Neural progenitor cell (in vitro differentiated cells): ENCODE measurements at regions not wholly inside any gene's neighbourhood (a gene's known extent, or its start where the extent isn't known, plus 50 kb on each side); places are given as distances from the start of the nearest gene placed in this dataset.

Experiments
- DNase-seq: peaks from one replicate; pipeline ENCODE4 v3.0.0-alpha.2; 2016; ENCODE audit warnings: low spot score
- H2AFZ ChIP-seq: fragments of 200-600 bp; sonication (generic); replicated peaks from 2 replicates; pipeline ENCODE4 v1.6.1; 2016; ENCODE audit warnings: antibody characterized with exemption
- H3F3A ChIP-seq: fragments of 200-600 bp; sonication (generic); 2 replicates; pipeline ENCODE4 v1.6.1; 2016; ENCODE audit warnings: antibody characterized with exemption, low read depth
- H3K27ac ChIP-seq: fragments of 200-600 bp; sonication (generic); 2 replicates; pipeline ENCODE4 v1.5.1; 2016; ENCODE audit warnings: mild to moderate bottlenecking
- H3K27me3 ChIP-seq: fragments of 200-600 bp; sonication (generic); 2 replicates; pipeline ENCODE4 v1.6.1; 2016; ENCODE audit warnings: mild to moderate bottlenecking, moderate library complexity
- H3K36me3 ChIP-seq: fragments of 200-600 bp; sonication (generic); 2 replicates; pipeline ENCODE4 v1.5.1; 2016
- H3K4me1 ChIP-seq: fragments of 200-600 bp; sonication (generic); 2 replicates; pipeline ENCODE4 v1.6.1; 2016; ENCODE audit warnings: mixed run types
- H3K4me2 ChIP-seq: fragments of 200-600 bp; sonication (generic); 2 replicates; pipeline ENCODE4 v1.6.1; 2016
- H3K4me3 ChIP-seq: fragments of 200-600 bp; sonication (generic); 2 replicates; pipeline ENCODE4 v1.5.1; 2016
- H3K79me2 ChIP-seq: fragments of 200-600 bp; sonication (generic); 2 replicates; pipeline ENCODE4 v1.6.1; 2016; ENCODE audit warnings: low read depth
- H3K9ac ChIP-seq: fragments of 200-600 bp; sonication (generic); 2 replicates; pipeline ENCODE4 v1.6.1; 2016
- H3K9me3 ChIP-seq: fragments of 200-600 bp; sonication (generic); 2 replicates; pipeline ENCODE4 v1.5.1; 2016; ENCODE audit warnings: low read depth
- H4K20me1 ChIP-seq: fragments of 200-600 bp; sonication (generic); 2 replicates; pipeline ENCODE4 v1.6.1; 2016; ENCODE audit warnings: low read depth
- H3K27ac Mint-ChIP-seq: 3 replicates; pipeline ENCODE4 v1.8.0; 2021; ENCODE audit warnings: mixed read lengths
- H3K27me3 Mint-ChIP-seq: 2 replicates; pipeline ENCODE4 v1.8.0; 2022; ENCODE audit warnings: low read depth, mild to moderate bottlenecking, inconsistent platforms, moderate library complexity, mixed read lengths; ENCODE audit not compliant: insufficient read depth
- H3K36me3 Mint-ChIP-seq: 3 replicates; pipeline ENCODE4 v1.8.0; 2021; ENCODE audit warnings: mixed read lengths
- H3K4me1 Mint-ChIP-seq: 3 replicates; pipeline ENCODE4 v1.8.0; 2021; ENCODE audit warnings: mixed read lengths
- H3K4me3 Mint-ChIP-seq: 3 replicates; pipeline ENCODE4 v1.8.0; 2021; ENCODE audit warnings: mild to moderate bottlenecking, moderate library complexity, mixed read lengths
- H3K9me3 Mint-ChIP-seq: 3 replicates; pipeline ENCODE4 v1.8.0; 2020; ENCODE audit warnings: mixed read lengths
- CTCF ChIP-seq: fragments of 200-600 bp; sonication (generic); IDR thresholded peaks from 2 replicates; pipeline ENCODE4 v1.5.1; 2017; ENCODE audit warnings: antibody characterized with exemption, mild to moderate bottlenecking
- EZH2 ChIP-seq: fragments of 200-600 bp; sonication (generic); IDR thresholded peaks from 2 replicates; pipeline ENCODE4 v1.6.1; 2017; ENCODE audit warnings: antibody characterized with exemption, mild to moderate bottlenecking, moderate library complexity
- EZH2phosphoT487 ChIP-seq: fragments of 200-600 bp; sonication (generic); IDR thresholded peaks from 2 replicates; pipeline ENCODE4 v1.6.1; 2017; ENCODE audit warnings: antibody characterized with exemption

GRCh38 chr4:81351654-81352445 is 119.9 kb downstream of the RASGEF1B start:
- H3K4me3 Mint-ChIP-seq: no peak overlapping the region
- H3K79me2 ChIP-seq: no peaks in the 10 kb centered on the region
- DNase-seq: peak; percentile 82
- no peaks in the 10 kb centered on the region for H3K9me3 ChIP-seq
- H3K4me2 ChIP-seq: no peak overlapping the region
- no peaks in the 10 kb centered on the region for H3F3A ChIP-seq
- H3K36me3 Mint-ChIP-seq: no peaks in the 10 kb centered on the region
- H2AFZ ChIP-seq: no peak overlapping the region
- no peak overlapping the region for H3K9ac ChIP-seq
- H3K27me3 ChIP-seq: no peaks in the 10 kb centered on the region
- peaks cover 3% of the 10 kb centered on the region for H3K4me1 Mint-ChIP-seq
- H3K27ac Mint-ChIP-seq: no peak overlapping the region
- H3K4me1 ChIP-seq: peaks cover 24% of the 10 kb centered on the region
- no peaks in the 10 kb centered on the region for H3K27me3 Mint-ChIP-seq
- no peak overlapping the region for H3K27ac ChIP-seq
- no peaks in the 10 kb centered on the region for H4K20me1 ChIP-seq
- H3K36me3 ChIP-seq: no peaks in the 10 kb centered on the region
- TF ChIP-seq CTCF (peak; percentile 97), EZH2phosphoT487 (no peak), EZH2 (no peak)
- no peak overlapping the region for H3K4me3 ChIP-seq
- H3K9me3 Mint-ChIP-seq: no peaks in the 10 kb centered on the region

- Histone ChIP-seq H3K9ac (no peak overlapping the region), H3K27ac (no peak overlapping the region), H3K4me3 (no peak overlapping the region), H3K27me3 (no peaks in the 10 kb centered on the region), H3K4me1 (peaks cover 14% of the 10 kb centered on the region), H2AFZ (no peak overlapping the region), H4K20me1 (no peaks in the 10 kb centered on the region), H3K79me2 (no peaks in the 10 kb centered on the region), H3K4me2 (no peak overlapping the region), H3K36me3 (no peaks in the 10 kb centered on the region), H3K9me3 (no peaks in the 10 kb centered on the region), H3F3A (no peaks in the 10 kb centered on the region)
- H3K27me3 Mint-ChIP-seq: no peaks in the 10 kb centered on the region
- no peak overlapping the region for H3K4me3 Mint-ChIP-seq
- H3K36me3 Mint-ChIP-seq: no peaks in the 10 kb centered on the region
- H3K9me3 Mint-ChIP-seq: no peaks in the 10 kb centered on the region
- H3K27ac Mint-ChIP-seq: no peak overlapping the region
- TF ChIP-seq CTCF (no peak), EZH2 (no peak), EZH2phosphoT487 (no peak)
- H3K4me1 Mint-ChIP-seq: peaks cover under 1% of the 10 kb centered on the region
- DNase-seq: no peak
These were observed 121.7 kb downstream of the RASGEF1B start for GRCh38 chr4:81350040-81350439.

GRCh38 chr4:81348778-81349094 is 123.0 kb downstream of the RASGEF1B start:
- Histone ChIP-seq H3K4me3 (no peak overlapping the region), H3K9me3 (no peaks in the 10 kb centered on the region), H3K79me2 (no peaks in the 10 kb centered on the region), H4K20me1 (no peaks in the 10 kb centered on the region), H3K27ac (no peak overlapping the region), H3F3A (no peaks in the 10 kb centered on the region), H3K4me2 (no peak overlapping the region), H3K4me1 (peaks cover under 1% of the 10 kb centered on the region), H3K36me3 (no peaks in the 10 kb centered on the region), H2AFZ (no peak overlapping the region), H3K27me3 (no peaks in the 10 kb centered on the region), H3K9ac (no peak overlapping the region)
- Mint-ChIP-seq H3K4me3 (no peak overlapping the region), H3K27me3 (no peaks in the 10 kb centered on the region), H3K4me1 (no peaks in the 10 kb centered on the region), H3K36me3 (no peaks in the 10 kb centered on the region), H3K9me3 (no peaks in the 10 kb centered on the region), H3K27ac (no peak overlapping the region)
- DNase-seq: no peak
- TF ChIP-seq EZH2phosphoT487 (no peak), CTCF (no peak), EZH2 (no peak)
